Upper lobe of left lung (tissue), 6 donors: ENCODE measurements at regions not wholly inside any gene's neighbourhood (a gene's known extent, or its start where the extent isn't known, plus 50 kb on each side); places are given as distances from the start of the nearest gene placed in this dataset.
"Not testable (repeated sequence)": the region's sequence is repeated elsewhere in the genome, so short reads cannot be mapped to it uniquely, and the experiment has no call there.

Experiments
- ATAC-seq, 2 donors: fragments of 200-7000 bp; cut with Tn5 transposase; one replicate each; pipeline ENCODE4 v1.9.1; 2022; ENCODE audit warnings: mild to moderate bottlenecking in 2 of 2, moderate library complexity in 2 of 2; ENCODE audit not compliant: low FRiP score in 2 of 2
- DNase-seq, 2 donors: peaks; one replicate each; pipeline ENCODE4 v3.0.0-alpha.2; 2019 to 2020
- H3K27ac ChIP-seq, 4 donors: fragments of 200-600 bp; sonication (generic); one replicate each; pipeline ENCODE4 v1.5.1; 2016 to 2019
- H3K27me3 ChIP-seq, 4 donors: fragments of 200-600 bp; sonication (generic); one replicate each; pipeline ENCODE4 v1.5.1; 2017 to 2019
- H3K36me3 ChIP-seq, 4 donors: fragments of 200-600 bp; sonication (generic); one replicate each; pipeline ENCODE4 v1.5.1; 2016 to 2019
- H3K4me1 ChIP-seq, 4 donors: fragments of 200-600 bp; sonication (generic); one replicate each; pipeline ENCODE4 v1.5.1; 2018 to 2019
- H3K4me3 ChIP-seq, 4 donors: fragments of 200-600 bp; sonication (generic); one replicate each; pipeline ENCODE4 v1.5.1; 2017 to 2019; ENCODE audit warnings: mild to moderate bottlenecking in 2 of 4, moderate library complexity in 1 of 4
- H3K9me3 ChIP-seq, 4 donors: fragments of 200-600 bp; sonication (generic); one replicate each; pipeline ENCODE4 v1.5.1; 2018 to 2019
- CTCF ChIP-seq, 6 experiments: fragments of 450-650 bp in 4 of 6; fragments of 200-600 bp in 2 of 6; sonication (generic) in 2 of 6; IDR thresholded peaks; one replicate each; pipeline ENCODE4 v1.5.1; 2016 to 2019; ENCODE audit warnings: antibody characterized with exemption in 6 of 6
- EP300 ChIP-seq, 4 donors: sonication (generic); formaldehyde crosslinking; IDR thresholded peaks; one replicate each; pipeline ENCODE4 v1.5.1; 2017; ENCODE audit warnings: antibody characterized with exemption in 4 of 4, control low read depth in 2 of 4
- POLR2A ChIP-seq, 4 donors: fragments of 450-650 bp; IDR thresholded peaks; one replicate each; pipeline ENCODE4 v1.5.1; 2016 to 2017; ENCODE audit warnings: antibody characterized with exemption in 4 of 4, mild to moderate bottlenecking in 2 of 4
- POLR2AphosphoS5 ChIP-seq, 2 donors: sonication (generic); formaldehyde crosslinking; IDR thresholded peaks; one replicate each; pipeline ENCODE4 v1.5.1; 2017; ENCODE audit warnings: antibody characterized with exemption in 2 of 2
- WGBS, 2 donors: methylation state at CpG; one replicate each; pipeline ENCODE4 v1.1.5; 2017 to 2018; 5-methylcytosine and 5-hydroxymethylcytosine counted together
- donor health status: DM: no; HTN: no; CAD: no; lungs with moderate emphysema.
- donor health status: DM: no; HTN: yes; CAD: no; lungs with severe emphysema.

- ATAC-seq (no peak), DNase-seq (no peak)
- no peak for TF ChIP-seq CTCF (IDR thresholded peaks at IDR 0.05)
- TF ChIP-seq EP300 (IDR thresholded peaks at IDR 0.05): no peak
- H3K9me3 ChIP-seq: no peaks in the 10 kb centered on the region
- H3K27ac ChIP-seq: no peak overlapping the region
- no peak overlapping the region for H3K4me3 ChIP-seq
- no peaks in the 10 kb centered on the region for H3K27me3 ChIP-seq
- H3K4me1 ChIP-seq: no peaks in the 10 kb centered on the region
- no peaks in the 10 kb centered on the region for H3K36me3 ChIP-seq
- 34 to 49% methylated on average over 1 of the region's 1 CpG for WGBS, 2 donors
These were observed 715.2 kb upstream of the MANEA start for GRCh38 chr6:94862112-94862511.

- no peaks in the 10 kb centered on the region for H3K9me3 ChIP-seq
- DNase-seq (no peak), ATAC-seq (no peak)
- no peak overlapping the region for H3K27ac ChIP-seq
- no peaks in the 10 kb centered on the region for H3K4me1 ChIP-seq
- WGBS, 2 donors: 85 to 90% methylated on average over 4 of the region's 4 CpGs
- no peak for TF ChIP-seq POLR2AphosphoS5 (IDR thresholded peaks at IDR 0.05)
- no peak for TF ChIP-seq POLR2A (IDR thresholded peaks at IDR 0.05)
- no peak for TF ChIP-seq EP300 (IDR thresholded peaks at IDR 0.05)
- no peak for TF ChIP-seq CTCF (IDR thresholded peaks at IDR 0.05)
- H3K4me3 ChIP-seq: no peak overlapping the region
- no peaks in the 10 kb centered on the region for H3K27me3 ChIP-seq
- H3K36me3 ChIP-seq: no peaks in the 10 kb centered on the region
These were observed 717.4 kb upstream of the MANEA start for GRCh38 chr6:94859924-94860323.

GRCh38 chr6:94856999-94857398, 720.3 kb upstream of the MANEA start:
- not testable (repeated sequence) for H3K27ac ChIP-seq, H3K4me3 ChIP-seq, DNase-seq, ATAC-seq, H3K36me3 ChIP-seq, H3K9me3 ChIP-seq, H3K4me1 ChIP-seq, H3K27me3 ChIP-seq
- 62 to 94% methylated on average over 3 of the region's 3 CpGs for WGBS, 2 donors

GRCh38 chr6:94851329-94851728, 726.0 kb upstream of the MANEA start:
- not testable (repeated sequence) for H3K36me3 ChIP-seq, H3K4me1 ChIP-seq, ATAC-seq, DNase-seq, H3K9me3 ChIP-seq, H3K27me3 ChIP-seq, H3K27ac ChIP-seq, H3K4me3 ChIP-seq
- 58 to 84% methylated on average over 3 to 6 of the region's 8 CpGs for WGBS, 2 donors

- TF ChIP-seq POLR2A (IDR thresholded peaks at IDR 0.05): no peak
- no peak for TF ChIP-seq POLR2AphosphoS5 (IDR thresholded peaks at IDR 0.05)
- TF ChIP-seq EP300 (IDR thresholded peaks at IDR 0.05): no peak
- no peak for TF ChIP-seq CTCF (IDR thresholded peaks at IDR 0.05)
- Histone ChIP-seq H3K9me3 (no peaks in the 10 kb centered on the region), H3K27me3 (no peaks in the 10 kb centered on the region), H3K4me1 (no peaks in the 10 kb centered on the region), H3K4me3 (no peak overlapping the region), H3K36me3 (no peaks in the 10 kb centered on the region), H3K27ac (no peak overlapping the region)
- DNase-seq: no peak
- WGBS, 2 donors: 74 to 77% methylated on average over 1 of the region's 1 CpG
- no peak for ATAC-seq
These were observed 731.6 kb upstream of the MANEA start for GRCh38 chr6:94845742-94846141.

GRCh38 chr6:94835264-94835663, 742.1 kb upstream of the MANEA start:
- Histone ChIP-seq H3K36me3 (no peaks in the 10 kb centered on the region), H3K27ac (no peak overlapping the region), H3K4me3 (no peak overlapping the region), H3K9me3 (no peaks in the 10 kb centered on the region), H3K27me3 (no peaks in the 10 kb centered on the region), H3K4me1 (no peaks in the 10 kb centered on the region)
- no peak for DNase-seq
- no peak for TF ChIP-seq POLR2A (IDR thresholded peaks at IDR 0.05)
- no peak for TF ChIP-seq EP300 (IDR thresholded peaks at IDR 0.05)
- TF ChIP-seq POLR2AphosphoS5 (IDR thresholded peaks at IDR 0.05): no peak
- no peak for TF ChIP-seq CTCF (IDR thresholded peaks at IDR 0.05)
- no peak for ATAC-seq
